ENCODE measurements at regions not wholly inside any gene's neighbourhood (a gene's known extent, or its start where the extent isn't known, plus 50 kb on each side); places are given as distances from the start of the nearest gene placed in this dataset.
A peak's percentile ranks its signal among the peaks of the same experiment; 100 is the strongest.

DNA sequence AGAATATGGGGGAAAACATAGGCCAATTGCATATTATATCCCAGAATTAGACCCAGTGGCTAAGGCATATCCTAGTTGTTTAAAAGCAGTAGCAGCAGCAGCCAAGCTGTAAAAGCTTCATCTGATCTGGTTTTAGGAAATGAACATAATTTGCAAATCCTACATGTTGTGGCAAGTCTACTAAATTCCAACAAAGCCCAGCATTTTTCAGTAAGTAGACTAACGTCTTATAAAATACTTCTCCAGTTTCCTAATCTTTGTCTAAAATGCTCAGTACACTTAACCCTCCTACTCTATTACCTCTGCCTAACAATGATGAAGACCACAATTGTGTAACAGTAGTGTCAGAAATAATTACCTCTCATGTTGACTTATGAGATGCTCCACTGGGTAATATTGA, 70.9 kb upstream of the RERGL start:
- H3K4me3 ChIP-seq (ENCODE audit: low read length) = no peak overlapping the region
- H3K36me3 Mint-ChIP-seq (ENCODE audit: low read depth) = no peaks in the 10 kb centered on the region
- H3K27ac ChIP-seq (ENCODE audit: low read depth in 1 of 2, low read length in 2 of 2) = no peak overlapping the region
- no peaks in the 10 kb centered on the region for H3K27me3 Mint-ChIP-seq
- H3K27ac Mint-ChIP-seq = no peak overlapping the region
- no peaks in the 10 kb centered on the region for H3K36me3 ChIP-seq (ENCODE audit: insufficient read depth, low read length)
- ChIA-PET CTCF (no interaction called here), POLR2A (no interaction called here)
- H3K9me3 ChIP-seq (ENCODE audit: control insufficient read depth in 1 of 2, insufficient read depth in 1 of 2, low read length in 2 of 2) = no peaks in the 10 kb centered on the region
- DNase-seq = no peak
- H3K9me3 Mint-ChIP-seq = no peaks in the 10 kb centered on the region
- intact Hi-C loops (cut with DNase I, micrococcal nuclease) = loop anchor here in 1 of 2 experiments (5.0 kb wide), 1 partner anchor 1026 kb away; no protein-coding TSS in a partner anchor
- no peaks in the 10 kb centered on the region for H3K4me1 ChIP-seq (ENCODE audit: insufficient read depth, low read length)
- TF ChIP-seq, protein P1, sequence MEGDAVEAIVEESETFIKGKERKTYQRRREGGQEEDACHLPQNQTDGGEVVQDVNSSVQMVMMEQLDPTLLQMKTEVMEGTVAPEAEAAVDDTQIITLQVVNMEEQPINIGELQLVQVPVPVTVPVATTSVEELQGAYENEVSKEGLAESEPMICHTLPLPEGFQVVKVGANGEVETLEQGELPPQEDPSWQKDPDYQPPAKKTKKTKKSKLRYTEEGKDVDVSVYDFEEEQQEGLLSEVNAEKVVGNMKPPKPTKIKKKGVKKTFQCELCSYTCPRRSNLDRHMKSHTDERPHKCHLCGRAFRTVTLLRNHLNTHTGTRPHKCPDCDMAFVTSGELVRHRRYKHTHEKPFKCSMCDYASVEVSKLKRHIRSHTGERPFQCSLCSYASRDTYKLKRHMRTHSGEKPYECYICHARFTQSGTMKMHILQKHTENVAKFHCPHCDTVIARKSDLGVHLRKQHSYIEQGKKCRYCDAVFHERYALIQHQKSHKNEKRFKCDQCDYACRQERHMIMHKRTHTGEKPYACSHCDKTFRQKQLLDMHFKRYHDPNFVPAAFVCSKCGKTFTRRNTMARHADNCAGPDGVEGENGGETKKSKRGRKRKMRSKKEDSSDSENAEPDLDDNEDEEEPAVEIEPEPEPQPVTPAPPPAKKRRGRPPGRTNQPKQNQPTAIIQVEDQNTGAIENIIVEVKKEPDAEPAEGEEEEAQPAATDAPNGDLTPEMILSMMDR (IDR thresholded peaks at IDR 0.05) = no peak
- no peak for ATAC-seq (ENCODE audit: poor library complexity)
- no peaks in the 10 kb centered on the region for H3K27me3 ChIP-seq (ENCODE audit: control insufficient read depth in 1 of 2, insufficient read depth in 2 of 2, low read length in 2 of 2)
- peaks cover 9% of the 10 kb centered on the region for H3K4me1 Mint-ChIP-seq (ENCODE audit: low read depth)
- H3K4me3 Mint-ChIP-seq = no peak overlapping the region

- no peaks in the 10 kb centered on the region for H3K9me3 ChIP-seq (ENCODE audit: control insufficient read depth in 1 of 2, insufficient read depth in 1 of 2, low read length in 2 of 2)
- Mint-ChIP-seq H3K36me3 (ENCODE audit: low read depth) (no peaks in the 10 kb centered on the region), H3K4me1 (ENCODE audit: low read depth) (no peaks in the 10 kb centered on the region), H3K9me3 (no peaks in the 10 kb centered on the region), H3K4me3 (no peak overlapping the region), H3K27ac (no peak overlapping the region), H3K27me3 (no peaks in the 10 kb centered on the region)
- TF ChIP-seq, protein P1 (IDR thresholded peaks at IDR 0.05) = peak; percentile 43
- ATAC-seq (ENCODE audit: poor library complexity) = no peak
- no peak overlapping the region for H3K4me3 ChIP-seq (ENCODE audit: low read length)
- no peaks in the 10 kb centered on the region for H3K36me3 ChIP-seq (ENCODE audit: insufficient read depth, low read length)
- intact Hi-C loops (cut with DNase I, micrococcal nuclease) = no loop called here
- DNase-seq = peak in 4 of 14 experiments; percentile 6 to 52 (median 46)
- no peaks in the 10 kb centered on the region for H3K27me3 ChIP-seq (ENCODE audit: control insufficient read depth in 1 of 2, insufficient read depth in 2 of 2, low read length in 2 of 2)
- no peaks in the 10 kb centered on the region for H3K4me1 ChIP-seq (ENCODE audit: insufficient read depth, low read length)
- no peak overlapping the region for H3K27ac ChIP-seq (ENCODE audit: low read depth in 1 of 2, low read length in 2 of 2)
- ChIA-PET CTCF (no interaction called here), POLR2A (no interaction called here)
These were observed 69.0 kb upstream of the RERGL start for GRCh38 chr12:18158774-18159557.

DNA sequence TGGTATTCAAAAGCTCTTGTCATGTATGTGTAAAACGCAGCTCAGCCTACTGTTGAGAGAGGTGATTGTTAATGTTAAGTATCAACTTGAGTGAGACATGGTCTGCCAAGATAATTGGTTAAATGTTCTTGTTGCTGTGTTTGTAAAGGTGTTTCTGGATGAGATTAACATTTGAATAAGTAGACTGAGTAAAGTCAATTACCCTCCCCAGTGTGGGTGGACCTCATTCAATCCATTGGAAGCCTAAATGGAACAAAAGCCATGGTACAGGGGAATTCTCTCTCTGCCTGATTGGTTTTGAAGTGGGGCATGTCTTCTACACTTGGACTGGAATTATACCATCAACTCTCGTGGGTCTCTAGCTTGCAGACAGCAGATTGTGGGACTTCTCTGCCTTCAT, 63.8 kb upstream of the RERGL start:
- Mint-ChIP-seq H3K4me3 (no peak overlapping the region), H3K4me1 (ENCODE audit: low read depth) (no peaks in the 10 kb centered on the region), H3K9me3 (no peaks in the 10 kb centered on the region), H3K27me3 (no peaks in the 10 kb centered on the region), H3K36me3 (ENCODE audit: low read depth) (no peaks in the 10 kb centered on the region), H3K27ac (no peak overlapping the region)
- DNase-seq (no peak), ATAC-seq (ENCODE audit: poor library complexity) (no peak)
- H3K27ac ChIP-seq (ENCODE audit: low read depth in 1 of 2, low read length in 2 of 2) = no peak overlapping the region
- H3K27me3 ChIP-seq (ENCODE audit: control insufficient read depth in 1 of 2, insufficient read depth in 2 of 2, low read length in 2 of 2) = no peaks in the 10 kb centered on the region
- intact Hi-C loops (cut with DNase I, micrococcal nuclease) = no loop called here
- H3K36me3 ChIP-seq (ENCODE audit: insufficient read depth, low read length) = no peaks in the 10 kb centered on the region
- ChIA-PET CTCF (interaction anchor here (0.5 kb wide), 1 partner anchor 500 kb away, joined by 3 read pairs; no protein-coding TSS in a partner anchor), POLR2A (no interaction called here)
- H3K4me3 ChIP-seq (ENCODE audit: low read length) = no peak overlapping the region
- no peaks in the 10 kb centered on the region for H3K4me1 ChIP-seq (ENCODE audit: insufficient read depth, low read length)
- TF ChIP-seq, protein P1 (IDR thresholded peaks at IDR 0.05) = no peak
- H3K9me3 ChIP-seq (ENCODE audit: control insufficient read depth in 1 of 2, insufficient read depth in 1 of 2, low read length in 2 of 2) = no peaks in the 10 kb centered on the region
